DMS114 treated with DMSO at 0.1 percent for 48 hours (cell line): ENCODE measurements at regions not wholly inside any gene's neighbourhood (a gene's known extent, or its start where the extent isn't known, plus 50 kb on each side); places are given as distances from the start of the nearest gene placed in this dataset.
A peak's percentile ranks its signal among the peaks of the same experiment; 100 is the strongest.

Experiments
- DNase-seq: peaks from one replicate; lab custom pipeline; 2025; ENCODE audit not compliant: unreplicated experiment; lab: John Stamatoyannopoulos, UW

DNA sequence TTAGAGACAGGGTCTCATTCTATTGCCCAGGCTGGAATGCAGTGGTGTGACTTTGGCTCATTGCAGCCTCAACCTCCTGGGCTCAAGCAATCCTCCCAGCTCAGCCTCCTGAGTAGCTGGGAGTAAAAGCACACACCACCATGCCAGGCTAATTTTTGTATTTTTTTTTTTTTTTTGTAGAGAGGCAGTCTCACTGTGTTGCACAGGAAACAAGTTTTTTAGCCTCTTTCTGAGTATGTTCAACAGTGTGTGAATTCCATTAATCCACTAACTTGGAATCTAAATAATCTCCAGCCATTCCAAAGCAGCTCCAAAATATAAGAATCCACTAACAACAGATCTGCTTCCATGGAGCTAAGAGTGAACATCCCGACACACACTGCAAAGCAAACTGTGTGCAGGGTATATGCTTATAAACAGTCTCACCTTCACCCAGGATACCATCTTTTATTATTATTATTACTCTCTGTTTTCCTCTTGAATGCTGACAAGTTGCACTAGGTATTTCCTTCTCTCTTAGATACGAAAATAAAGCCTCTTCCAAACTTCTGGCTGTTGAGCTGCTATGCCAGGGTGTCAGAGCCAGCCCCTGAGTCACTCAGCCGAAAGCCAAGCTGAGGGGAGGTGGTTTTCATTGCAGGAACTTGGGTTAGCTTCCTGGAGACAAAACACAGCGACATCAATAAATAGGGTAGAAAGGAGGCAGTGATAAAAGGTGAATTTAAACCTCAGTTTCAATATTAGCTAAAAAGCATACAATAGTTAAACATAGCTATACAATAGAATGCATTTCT, 264.9 kb downstream of the HIVEP2 start:
- no peak for DNase-seq

DNA sequence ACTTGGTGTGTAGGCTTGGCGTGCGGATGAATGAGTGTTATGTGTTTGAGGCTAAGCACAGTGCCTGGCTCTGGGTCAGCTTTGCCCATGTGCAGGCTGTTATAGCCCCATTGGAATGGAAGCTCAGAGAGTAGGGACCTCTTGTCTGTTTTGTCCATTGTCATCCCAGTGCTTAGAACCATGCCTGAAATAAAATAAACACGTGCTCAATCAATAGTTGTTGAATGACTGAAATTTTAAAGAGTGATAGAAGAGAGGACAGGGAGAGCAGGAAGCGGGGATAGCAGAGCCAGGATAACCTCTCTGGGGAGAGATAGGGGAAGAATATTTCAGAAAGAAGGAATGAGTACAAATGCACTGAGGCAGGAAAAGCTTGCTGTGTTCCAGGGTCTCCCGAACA, 263.9 kb downstream of the HIVEP2 start:
- DNase-seq = no peak

DNA sequence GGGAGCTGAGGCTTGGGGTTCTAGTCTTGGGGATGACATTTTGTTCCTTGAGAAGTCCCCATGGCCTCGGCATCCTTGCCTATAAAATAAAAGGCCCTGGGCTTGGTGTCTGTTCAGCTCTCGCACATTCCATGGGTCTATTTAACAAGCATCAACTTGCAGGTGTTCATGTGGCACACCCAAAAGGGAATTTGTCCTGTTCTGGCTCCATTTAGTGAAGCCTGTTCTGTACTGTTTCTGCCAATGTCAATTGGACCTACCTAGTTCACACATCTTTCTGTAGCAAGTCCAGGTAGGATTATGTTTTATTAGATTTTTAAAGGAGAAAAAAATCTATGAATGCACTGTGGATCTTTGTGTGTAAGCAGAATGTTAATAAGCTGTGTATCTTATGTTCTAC, 262.0 kb downstream of the HIVEP2 start:
- DNase-seq = no peak

DNA sequence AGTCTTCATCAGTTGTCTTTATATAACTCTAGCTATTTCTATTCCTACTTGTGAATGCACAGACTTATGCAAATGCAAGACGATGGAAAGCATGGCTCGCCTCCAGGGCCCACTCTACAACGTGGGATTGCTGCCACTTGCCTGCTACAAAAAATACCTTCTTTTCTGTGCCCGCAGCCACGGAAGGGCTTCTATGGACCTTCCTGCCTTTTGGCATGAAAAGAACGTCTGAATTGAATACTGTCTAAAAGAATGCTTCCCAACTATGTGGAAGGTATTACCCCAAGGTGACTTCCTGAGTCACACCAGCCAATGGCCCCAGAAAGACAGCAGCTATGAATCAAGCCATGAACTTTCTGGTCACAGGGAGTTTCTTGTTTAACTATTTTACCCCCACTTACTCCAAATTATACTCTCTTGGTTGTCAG, 261.2 kb downstream of the HIVEP2 start:
- no peak for DNase-seq

DNA sequence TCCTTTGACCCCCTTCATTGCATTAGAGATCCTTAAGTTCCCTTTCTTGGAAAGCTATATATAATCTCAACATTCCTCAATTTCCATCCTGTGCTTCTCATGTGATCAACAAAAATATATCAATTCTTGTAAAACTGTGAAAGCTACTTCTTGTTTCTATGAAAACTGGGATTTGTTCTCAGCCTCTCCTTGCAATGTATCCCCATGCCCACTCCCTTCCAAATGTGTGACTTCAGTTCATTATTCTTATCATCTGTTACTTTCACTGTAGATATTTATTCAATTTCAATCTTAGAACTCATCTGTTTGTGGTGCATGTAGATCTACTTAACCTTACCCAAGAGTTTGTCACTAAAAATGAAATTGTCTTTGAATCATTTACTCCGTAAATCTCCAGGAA, 260.6 kb downstream of the HIVEP2 start:
- no peak for DNase-seq

DNA sequence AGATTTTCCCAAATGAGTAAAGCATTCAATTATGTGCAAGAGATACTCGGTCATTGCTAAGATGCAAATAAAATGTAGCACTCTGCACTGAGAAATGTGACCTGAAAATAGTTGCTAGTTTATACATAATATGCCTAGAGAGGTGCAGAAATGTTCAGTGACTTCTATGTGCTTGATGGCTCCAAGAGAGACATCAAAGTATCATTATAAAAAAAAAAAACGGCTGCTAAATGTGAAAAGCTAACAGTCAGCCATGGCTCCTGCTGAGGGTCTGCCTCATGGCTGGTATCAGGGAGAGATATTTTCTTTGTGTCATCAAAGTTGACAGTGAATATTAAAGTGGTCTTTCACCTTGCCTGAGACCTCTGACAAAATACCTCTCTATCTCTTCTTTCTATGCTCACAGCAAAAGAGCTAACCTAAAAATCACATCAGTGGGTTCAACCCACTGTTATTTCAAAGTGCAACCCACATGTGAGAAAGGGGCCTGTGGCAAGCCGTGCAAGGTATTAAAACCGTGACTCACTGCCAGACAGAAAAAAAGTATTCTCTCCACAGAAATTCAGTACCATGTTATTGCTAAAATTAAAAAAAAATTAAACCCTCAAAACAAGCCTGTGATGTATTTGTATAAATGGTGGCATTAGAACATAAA, 259.0 kb downstream of the HIVEP2 start:
- DNase-seq = no peak

DNA sequence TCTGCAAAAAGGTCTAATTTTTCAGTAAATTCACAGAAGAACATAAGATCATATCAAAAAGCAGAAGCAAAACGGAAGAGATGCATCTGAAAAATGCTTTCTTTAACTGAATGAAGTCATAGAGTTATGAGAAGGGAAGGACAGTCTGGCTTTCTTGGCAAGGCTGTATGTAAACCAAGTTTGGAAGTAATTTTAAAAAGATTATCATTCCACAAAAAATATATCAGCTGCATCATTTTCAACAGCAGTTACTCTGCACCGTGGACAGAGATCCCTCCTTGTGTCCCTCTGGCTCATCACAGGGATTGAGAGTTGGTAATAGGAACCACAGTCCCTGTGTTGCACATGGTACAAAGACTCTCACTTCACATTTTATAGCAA, 258.5 kb downstream of the HIVEP2 start:
- no peak for DNase-seq

DNA sequence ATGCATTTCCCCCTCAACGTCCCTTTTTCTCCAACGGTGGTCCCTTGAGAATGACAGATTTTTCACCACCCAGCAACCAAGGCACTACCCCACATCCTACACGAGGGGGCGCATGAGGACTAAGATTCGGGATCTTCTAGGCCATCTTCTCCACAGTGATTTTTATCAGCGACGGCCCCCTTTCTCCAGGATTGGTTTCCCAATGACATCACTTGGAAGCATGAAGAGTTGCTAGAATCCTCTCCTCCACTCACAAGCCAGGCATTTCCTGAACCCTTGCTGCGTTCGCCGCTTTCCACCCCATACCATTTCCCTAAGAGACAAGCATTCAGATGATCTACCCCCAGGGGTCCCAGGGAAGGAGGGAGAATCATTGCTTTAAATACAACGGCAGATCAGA, 252.0 kb downstream of the HIVEP2 start:
- DNase-seq = peak; percentile 40

DNA sequence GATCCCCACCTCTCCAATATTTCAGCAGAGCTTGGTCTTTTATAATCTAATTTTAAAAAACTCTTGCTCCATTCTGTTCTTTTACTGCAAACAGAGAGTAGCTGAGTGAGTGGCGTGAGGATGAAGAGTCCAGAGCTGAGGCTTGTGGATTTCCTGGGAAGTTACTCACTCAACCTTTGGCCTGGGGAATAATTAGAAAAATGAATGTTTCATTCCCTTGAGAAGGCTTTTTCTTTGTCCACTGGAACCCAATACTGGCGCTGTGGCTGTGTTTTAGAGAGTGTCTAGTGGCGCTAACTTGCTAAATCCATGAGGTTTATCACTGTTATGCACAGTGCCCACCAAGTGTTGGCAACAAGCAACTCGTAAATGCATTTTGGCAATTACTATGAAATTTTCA, 251.5 kb downstream of the HIVEP2 start:
- no peak for DNase-seq

DNA sequence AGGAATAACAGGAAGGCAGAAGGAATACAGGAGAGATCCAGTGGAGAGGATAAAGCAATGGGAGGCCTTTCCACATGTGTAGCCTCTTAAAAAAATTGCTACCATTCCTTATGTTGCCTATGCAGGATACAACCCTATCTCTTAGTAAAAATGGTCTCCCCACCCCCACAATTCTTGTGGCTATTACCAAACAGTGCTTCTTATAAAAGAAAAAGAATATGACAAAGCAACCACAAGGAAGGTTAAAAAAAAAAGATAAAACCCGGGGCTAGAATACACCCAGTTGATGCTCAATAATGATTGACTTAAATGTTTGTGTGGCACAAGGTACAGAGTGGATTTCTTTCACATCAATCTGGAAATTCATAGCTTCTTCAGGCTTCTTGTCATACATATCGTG, 250.9 kb downstream of the HIVEP2 start:
- DNase-seq = no peak

DNA sequence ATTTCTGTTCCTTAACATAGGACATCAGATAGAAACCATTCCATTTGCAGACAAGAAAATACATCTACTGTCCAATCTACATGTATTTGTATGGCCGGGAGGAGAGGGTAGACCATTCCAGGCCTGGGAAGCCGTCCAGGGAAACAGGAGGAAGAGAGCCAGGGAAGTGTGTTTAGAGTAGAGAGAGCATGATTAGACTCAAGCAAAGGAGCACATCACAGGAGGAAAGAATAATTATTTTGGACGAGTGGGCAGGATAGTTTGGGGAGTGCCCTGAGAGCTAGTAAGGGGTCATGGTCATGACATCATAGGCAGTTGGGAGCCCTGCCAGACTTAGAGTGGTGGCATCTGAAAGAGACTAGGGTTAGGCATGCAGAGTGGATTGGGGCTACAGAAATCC, 250.0 kb downstream of the HIVEP2 start:
- no peak for DNase-seq

DNA sequence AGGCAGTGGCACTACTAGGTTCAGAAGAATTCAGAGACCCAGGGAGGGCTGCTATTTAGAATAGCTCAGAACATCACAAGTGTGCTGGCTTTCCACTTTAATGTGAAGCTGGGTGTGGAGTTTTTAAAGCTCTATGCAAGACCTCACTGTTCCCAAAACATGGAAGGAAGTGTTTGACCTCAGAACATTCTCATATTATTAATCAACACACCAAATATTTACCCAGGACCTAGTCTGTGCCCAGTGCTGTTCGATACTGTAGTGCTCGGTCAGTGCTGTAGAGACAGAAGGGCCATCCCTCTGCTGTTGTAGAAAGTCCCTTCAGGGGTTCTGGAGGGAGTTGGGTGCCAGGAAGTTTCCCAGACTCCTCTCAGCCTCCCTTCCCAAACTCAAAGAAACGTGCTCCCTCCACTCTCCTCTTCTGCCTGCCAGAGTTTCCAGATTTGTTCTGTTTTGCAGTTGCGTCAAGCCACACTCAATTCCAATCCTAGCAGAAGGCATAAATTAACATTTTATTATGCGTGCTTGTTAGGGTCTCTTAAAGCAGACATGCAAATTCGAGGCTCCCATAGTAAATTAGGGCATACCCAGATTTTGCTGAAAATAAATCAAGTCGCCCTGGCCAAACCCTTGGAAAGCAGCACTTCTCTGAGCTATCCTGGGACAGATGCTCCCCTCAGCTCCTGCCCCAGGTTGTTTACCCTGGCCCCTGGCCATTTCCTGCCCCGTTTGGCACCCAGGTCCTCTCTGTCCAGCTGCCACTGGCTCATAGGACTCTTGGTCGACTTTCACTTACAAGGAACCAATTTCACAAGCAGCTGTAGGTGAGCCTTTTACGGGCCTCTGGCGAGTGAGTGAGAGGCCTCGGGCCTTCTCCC, 248.6 kb downstream of the HIVEP2 start:
- no peak for DNase-seq

DNA sequence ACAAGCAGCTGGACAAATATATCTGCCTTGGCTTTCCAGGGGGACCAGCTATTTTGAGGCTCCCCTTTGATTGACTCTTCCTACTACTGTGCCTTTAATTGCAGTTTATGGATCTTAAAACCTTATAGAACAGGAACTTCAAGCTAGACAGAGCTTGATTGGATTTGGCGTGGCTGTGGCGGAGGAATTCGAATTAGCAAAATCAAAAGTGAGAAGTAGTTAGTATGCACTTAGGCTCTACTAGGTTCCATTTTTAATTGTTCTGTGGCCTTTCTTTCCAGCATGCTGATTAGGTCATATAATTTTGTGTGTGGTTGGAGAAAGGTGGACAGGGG, 248.0 kb downstream of the HIVEP2 start:
- no peak for DNase-seq

DNA sequence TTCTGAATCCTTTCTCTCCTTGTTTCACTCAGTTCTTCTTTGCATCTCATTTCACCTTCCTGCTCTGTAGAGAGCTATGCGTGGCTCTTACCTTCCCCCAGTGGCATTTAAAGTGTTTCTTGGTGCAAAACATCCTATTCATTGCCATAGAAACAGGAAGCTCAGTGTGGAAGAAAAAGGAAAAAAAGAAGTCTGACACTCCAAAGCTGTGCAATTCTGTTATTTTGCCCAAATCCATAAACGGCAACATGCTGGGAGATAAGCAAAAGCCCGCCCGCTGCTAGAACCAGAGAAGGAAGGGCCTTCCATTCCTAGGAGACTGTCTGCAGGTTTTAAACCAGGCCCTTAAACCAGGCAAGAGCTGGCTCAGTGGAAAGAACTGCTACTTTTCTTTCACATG, 247.1 kb downstream of the HIVEP2 start:
- no peak for DNase-seq

DNA sequence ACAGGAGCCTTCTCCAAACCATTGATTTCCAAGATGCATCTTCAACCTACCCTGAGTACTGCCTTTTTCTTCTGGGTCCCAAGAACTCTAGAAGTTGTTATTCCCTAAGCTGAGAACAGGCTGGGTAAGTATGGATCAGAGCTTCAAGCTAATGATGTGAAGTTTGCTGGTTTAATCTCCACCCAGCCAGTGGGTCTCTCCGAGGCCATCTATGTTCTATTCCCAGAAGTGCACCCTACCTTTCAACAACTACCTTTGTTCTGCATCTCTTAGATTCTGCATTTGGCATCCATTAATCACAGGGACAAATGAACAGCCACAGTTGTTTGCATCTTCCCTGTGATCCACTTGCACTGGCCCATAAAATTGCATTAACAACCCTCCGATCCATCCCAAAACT, 246.2 kb downstream of the HIVEP2 start:
- no peak for DNase-seq

DNA sequence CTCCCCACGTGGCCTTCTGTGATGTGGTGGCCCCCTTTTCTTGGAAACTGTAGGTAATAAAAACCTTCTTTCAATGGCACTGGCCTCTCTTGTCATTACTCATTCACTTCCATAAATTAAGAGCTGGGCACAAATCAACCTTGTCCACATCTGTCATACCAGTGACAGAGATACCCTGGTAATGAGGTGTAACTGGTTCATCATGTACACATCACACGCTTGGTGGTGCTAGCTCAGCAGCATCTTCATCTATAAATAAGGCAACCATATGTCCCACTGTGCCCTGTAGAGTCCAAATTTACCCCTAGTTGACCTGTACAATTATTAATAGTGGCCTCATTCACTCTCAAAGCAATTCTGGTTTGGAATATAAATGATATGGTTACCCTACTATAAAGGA, 245.6 kb downstream of the HIVEP2 start:
- no peak for DNase-seq

DNA sequence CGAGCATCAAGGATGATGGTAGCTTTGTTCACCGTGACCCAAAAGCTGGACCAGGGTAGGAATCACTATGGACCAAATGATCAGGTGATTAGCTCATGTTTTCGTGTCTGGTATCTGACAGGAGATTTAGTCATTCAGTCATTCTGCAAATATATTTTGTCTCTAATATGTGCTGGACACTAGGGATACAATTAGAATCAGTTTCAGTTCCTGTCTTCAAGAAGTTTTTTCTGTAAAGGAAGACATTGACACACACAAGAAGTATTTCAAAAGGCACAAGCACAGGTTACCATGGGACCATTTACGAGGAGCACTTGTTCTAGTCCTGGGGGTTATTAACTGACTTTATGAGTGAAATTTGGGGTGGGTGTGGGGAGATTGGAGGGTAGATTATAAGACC, 244.9 kb downstream of the HIVEP2 start:
- no peak for DNase-seq

DNA sequence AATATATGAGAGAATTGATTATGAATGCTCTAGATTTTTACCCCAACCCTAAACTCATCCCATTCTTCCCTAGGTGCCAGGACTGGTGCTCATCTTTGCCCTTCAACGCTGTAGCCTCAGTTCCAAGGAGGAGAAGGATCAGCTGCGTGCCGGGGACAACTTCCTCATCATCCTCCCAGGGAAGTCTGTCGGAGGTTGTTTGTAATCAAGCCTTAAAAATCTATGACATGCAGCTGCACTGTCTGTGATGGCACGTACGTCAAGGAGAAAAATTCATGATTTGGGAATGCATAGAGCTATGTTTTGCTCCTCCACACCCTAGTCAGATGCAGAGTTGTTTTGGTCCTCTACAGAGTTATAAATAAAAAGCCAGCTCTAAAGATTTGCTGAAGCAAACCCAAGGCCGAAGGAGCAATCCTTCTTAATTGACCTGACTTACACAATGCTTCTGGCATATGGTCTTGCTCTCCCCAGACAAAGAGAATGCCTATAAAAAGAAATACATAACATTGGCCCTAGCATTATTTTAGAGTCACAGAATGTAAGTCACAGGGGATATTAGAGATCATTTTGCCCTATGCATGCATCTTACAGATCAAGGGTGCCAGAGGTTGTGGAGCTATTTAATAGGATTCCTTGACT, 244.2 kb downstream of the HIVEP2 start:
- DNase-seq = no peak
